ENCODE measurements at regions not wholly inside any gene's neighbourhood (a gene's known extent, or its start where the extent isn't known, plus 50 kb on each side); places are given as distances from the start of the nearest gene placed in this dataset.
A peak's percentile ranks its signal among the peaks of the same experiment; 100 is the strongest.

- TF ChIP-seq POLR2A (IDR thresholded peaks at IDR 0.05) (no peak), POLR2AphosphoS5 (IDR thresholded peaks at IDR 0.05) (no peak), CTCF (IDR thresholded peaks at IDR 0.05 in 8 of 11, conservative IDR thresholded peaks at IDR 0.05 in 3 of 11) (peak in 1 of 11 experiments; percentile 13)
Measured at GRCh38 chr2:238513346-238513745, 86.6 kb downstream of the ASB1 start.

Data from spleen (tissue), 7 donors.